ENCODE measurements at regions not wholly inside any gene's neighbourhood (a gene's known extent, or its start where the extent isn't known, plus 50 kb on each side); places are given as distances from the start of the nearest gene placed in this dataset.

DNA sequence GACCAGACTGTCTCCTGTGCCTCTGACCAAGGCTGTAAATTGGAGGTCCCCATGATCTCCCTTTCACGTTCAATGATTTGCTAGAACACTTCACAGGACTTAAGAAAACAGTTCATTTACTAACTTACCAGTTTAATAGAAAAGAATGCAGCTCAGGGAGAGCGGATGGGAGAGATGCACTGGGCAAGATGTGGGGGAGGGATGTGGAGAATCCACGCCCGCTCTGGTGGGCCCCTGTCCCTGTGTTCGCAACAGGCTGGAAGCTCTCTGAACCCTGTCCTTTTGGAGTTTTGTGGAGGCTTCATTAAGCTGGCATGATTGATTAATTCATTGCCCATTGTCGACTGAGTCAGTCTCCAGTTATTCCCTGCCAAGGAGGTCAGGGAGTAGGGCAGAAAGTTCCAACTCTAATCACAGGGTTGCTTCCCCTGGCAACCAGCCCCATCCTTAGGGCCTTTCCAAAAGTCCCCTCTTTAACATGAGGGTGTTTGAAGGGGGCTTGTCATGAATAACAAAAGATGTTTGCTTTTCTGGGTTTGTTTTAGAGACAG, 257.1 kb downstream of the ACKR3 start:
- ChIA-PET POLR2A (no interaction called here), CTCF (no interaction called here)
- intact Hi-C loops (cut with DNase I, micrococcal nuclease), result no loop called here
- Histone ChIP-seq H3K27ac (ENCODE audit: low read depth in 1 of 2, low read length in 2 of 2) (no peak overlapping the region), H3K4me3 (ENCODE audit: low read length) (no peak overlapping the region), H3K27me3 (ENCODE audit: control insufficient read depth in 1 of 2, insufficient read depth in 2 of 2, low read length in 2 of 2) (no peaks in the 10 kb centered on the region), H3K9me3 (ENCODE audit: control insufficient read depth in 1 of 2, insufficient read depth in 1 of 2, low read length in 2 of 2) (peaks cover 0 to 4% of the 10 kb centered on the region in 2 experiments), H3K36me3 (ENCODE audit: insufficient read depth, low read length) (no peaks in the 10 kb centered on the region), H3K4me1 (ENCODE audit: insufficient read depth, low read length) (no peaks in the 10 kb centered on the region)
- DNase-seq, result no peak
- H3K4me3 Mint-ChIP-seq, result no peak overlapping the region
- peaks cover 5% of the 10 kb centered on the region for H3K27me3 Mint-ChIP-seq
- no peak for ATAC-seq (ENCODE audit: poor library complexity)
- H3K9me3 Mint-ChIP-seq, result no peaks in the 10 kb centered on the region
- no peak overlapping the region for H3K27ac Mint-ChIP-seq
- H3K36me3 Mint-ChIP-seq (ENCODE audit: low read depth), result no peaks in the 10 kb centered on the region
- TF ChIP-seq, protein P1, sequence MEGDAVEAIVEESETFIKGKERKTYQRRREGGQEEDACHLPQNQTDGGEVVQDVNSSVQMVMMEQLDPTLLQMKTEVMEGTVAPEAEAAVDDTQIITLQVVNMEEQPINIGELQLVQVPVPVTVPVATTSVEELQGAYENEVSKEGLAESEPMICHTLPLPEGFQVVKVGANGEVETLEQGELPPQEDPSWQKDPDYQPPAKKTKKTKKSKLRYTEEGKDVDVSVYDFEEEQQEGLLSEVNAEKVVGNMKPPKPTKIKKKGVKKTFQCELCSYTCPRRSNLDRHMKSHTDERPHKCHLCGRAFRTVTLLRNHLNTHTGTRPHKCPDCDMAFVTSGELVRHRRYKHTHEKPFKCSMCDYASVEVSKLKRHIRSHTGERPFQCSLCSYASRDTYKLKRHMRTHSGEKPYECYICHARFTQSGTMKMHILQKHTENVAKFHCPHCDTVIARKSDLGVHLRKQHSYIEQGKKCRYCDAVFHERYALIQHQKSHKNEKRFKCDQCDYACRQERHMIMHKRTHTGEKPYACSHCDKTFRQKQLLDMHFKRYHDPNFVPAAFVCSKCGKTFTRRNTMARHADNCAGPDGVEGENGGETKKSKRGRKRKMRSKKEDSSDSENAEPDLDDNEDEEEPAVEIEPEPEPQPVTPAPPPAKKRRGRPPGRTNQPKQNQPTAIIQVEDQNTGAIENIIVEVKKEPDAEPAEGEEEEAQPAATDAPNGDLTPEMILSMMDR (IDR thresholded peaks at IDR 0.05), result no peak
- H3K4me1 Mint-ChIP-seq (ENCODE audit: low read depth), result no peaks in the 10 kb centered on the region

DNA sequence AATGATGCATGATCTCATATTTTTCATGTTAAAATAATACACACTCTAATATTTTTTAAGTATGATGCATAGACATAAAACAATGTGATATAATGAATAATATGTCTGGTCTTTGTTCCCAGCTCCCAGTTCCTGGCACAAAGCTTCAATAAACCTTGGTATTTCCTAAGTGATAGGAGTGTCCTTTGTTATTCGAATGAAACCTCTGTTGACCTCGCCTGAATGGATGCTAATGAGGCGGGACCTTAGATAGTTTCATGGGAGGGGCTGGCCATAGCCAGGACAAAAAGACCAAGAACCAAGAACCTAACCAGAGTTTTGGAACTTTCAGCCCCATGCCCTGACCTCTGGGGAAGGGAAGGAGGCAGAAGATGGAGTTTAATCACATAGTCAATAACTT, 257.7 kb upstream of the COPS8 start:
- Mint-ChIP-seq H3K27ac (no peak overlapping the region), H3K27me3 (peaks cover 8% of the 10 kb centered on the region), H3K4me3 (no peak overlapping the region), H3K9me3 (no peaks in the 10 kb centered on the region), H3K36me3 (ENCODE audit: low read depth) (no peaks in the 10 kb centered on the region), H3K4me1 (ENCODE audit: low read depth) (no peaks in the 10 kb centered on the region)
- ATAC-seq (ENCODE audit: poor library complexity) (no peak), DNase-seq (no peak)
- no peaks in the 10 kb centered on the region for H3K27me3 ChIP-seq (ENCODE audit: control insufficient read depth in 1 of 2, insufficient read depth in 2 of 2, low read length in 2 of 2)
- POLR2A ChIA-PET, result no interaction called here
- intact Hi-C loops (cut with DNase I, micrococcal nuclease), result no loop called here
- no peaks in the 10 kb centered on the region for H3K4me1 ChIP-seq (ENCODE audit: insufficient read depth, low read length)
- TF ChIP-seq, protein P1 (IDR thresholded peaks at IDR 0.05), result no peak
- H3K27ac ChIP-seq (ENCODE audit: low read depth in 1 of 2, low read length in 2 of 2), result no peak overlapping the region
- no peak overlapping the region for H3K4me3 ChIP-seq (ENCODE audit: low read length)
- CTCF ChIA-PET, result no interaction called here
- no peaks in the 10 kb centered on the region for H3K36me3 ChIP-seq (ENCODE audit: insufficient read depth, low read length)
- H3K9me3 ChIP-seq (ENCODE audit: control insufficient read depth in 1 of 2, insufficient read depth in 1 of 2, low read length in 2 of 2), result peaks cover 0 to 4% of the 10 kb centered on the region in 2 experiments

DNA sequence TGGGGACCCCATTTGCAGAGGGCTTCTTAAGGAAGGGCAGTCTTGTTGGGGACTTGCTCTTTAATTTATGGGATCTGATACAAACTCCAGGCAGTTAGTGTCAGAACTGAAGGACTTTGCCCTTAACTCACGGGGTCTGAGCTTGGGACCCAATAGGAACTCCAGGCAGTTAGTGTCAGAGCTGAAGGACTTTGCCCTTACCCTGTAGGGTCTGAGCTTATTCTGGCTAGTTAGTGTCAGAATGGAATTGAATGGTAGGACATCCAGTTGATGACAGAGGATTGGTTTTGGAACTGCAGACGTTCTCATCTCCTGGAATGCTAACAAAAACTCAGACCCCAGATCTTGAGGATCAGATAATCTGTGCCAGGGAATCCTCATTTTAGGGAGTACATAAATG, 256.9 kb upstream of the COPS8 start:
- TF ChIP-seq, protein P1 (IDR thresholded peaks at IDR 0.05), result no peak
- Histone ChIP-seq H3K27me3 (ENCODE audit: control insufficient read depth in 1 of 2, insufficient read depth in 2 of 2, low read length in 2 of 2) (no peaks in the 10 kb centered on the region), H3K9me3 (ENCODE audit: control insufficient read depth in 1 of 2, insufficient read depth in 1 of 2, low read length in 2 of 2) (no peaks in the 10 kb centered on the region), H3K4me1 (ENCODE audit: insufficient read depth, low read length) (no peaks in the 10 kb centered on the region), H3K27ac (ENCODE audit: low read depth in 1 of 2, low read length in 2 of 2) (no peak overlapping the region), H3K4me3 (ENCODE audit: low read length) (no peak overlapping the region), H3K36me3 (ENCODE audit: insufficient read depth, low read length) (no peaks in the 10 kb centered on the region)
- H3K27ac Mint-ChIP-seq, result no peak overlapping the region
- H3K4me1 Mint-ChIP-seq (ENCODE audit: low read depth), result no peaks in the 10 kb centered on the region
- POLR2A ChIA-PET, result no interaction called here
- no peaks in the 10 kb centered on the region for H3K36me3 Mint-ChIP-seq (ENCODE audit: low read depth)
- H3K27me3 Mint-ChIP-seq, result peaks cover 9% of the 10 kb centered on the region
- CTCF ChIA-PET, result no interaction called here
- ATAC-seq (ENCODE audit: poor library complexity) (no peak), DNase-seq (no peak)
- intact Hi-C loops (cut with DNase I, micrococcal nuclease), result no loop called here
- H3K4me3 Mint-ChIP-seq, result no peak overlapping the region
- no peaks in the 10 kb centered on the region for H3K9me3 Mint-ChIP-seq

Measured in CD4-positive, alpha-beta T cell (primary cell).